B cell (primary cell): ENCODE measurements at regions not wholly inside any gene's neighbourhood (a gene's known extent, or its start where the extent isn't known, plus 50 kb on each side); places are given as distances from the start of the nearest gene placed in this dataset.

Experiments used
- CTCF ChIP-seq: fragments of 200-600 bp; IDR thresholded peaks from one replicate; pipeline ENCODE4 v1.8.0; 2022; ENCODE audit warnings: antibody characterized with exemption, mild to moderate bottlenecking
- EZH2 ChIP-seq: IDR thresholded peaks from 2 replicates; pipeline ENCODE4 v1.6.1; 2012; ENCODE audit warnings: borderline replicate concordance, low read depth, mild to moderate bottlenecking, moderate library complexity, low read length; ENCODE audit not compliant: insufficient read depth, poor library complexity, severe bottlenecking

GRCh38 chr15:94910166-94910565 is 678.8 kb downstream of the MCTP2 start:
- TF ChIP-seq EZH2 = no peak
- TF ChIP-seq CTCF = no peak
